IMR-90 (cell line): ENCODE measurements at regions not wholly inside any gene's neighbourhood (a gene's known extent, or its start where the extent isn't known, plus 50 kb on each side); places are given as distances from the start of the nearest gene placed in this dataset.

Experiments used
- ATAC-seq: fragments of 200-7000 bp; cut with Tn5 transposase; 2 replicates; pipeline ENCODE4 v1.9.1; 2020; ENCODE audit warnings: low read depth, mild to moderate bottlenecking, moderate library complexity
- BruUV-seq: library from RNA; stranded (reverse); fragments of 400-500 nt; replicated peaks from 2 replicates; lab custom pipeline; 2021; lab: Mats Ljungman, UMichigan
- CTCF ChIA-PET: fragments of 300-600 bp; formaldehyde crosslinking; extraction: SDS; loops from one replicate; lab custom pipeline; 2021; ENCODE audit warnings: antibody characterized with exemption; lab: Yijun Ruan, JAX
- POLR2A ChIA-PET: fragments of 300-600 bp; sonication (Branson Sonifier 250); formaldehyde crosslinking; loops from one replicate; lab custom pipeline; 2022; ENCODE audit warnings: antibody characterized with exemption; ENCODE audit not compliant: unreplicated experiment; lab: Charles Lee
- DNase-seq: peaks from one replicate; pipeline ENCODE4 v3.0.0; 2013
- H2AFZ ChIP-seq: replicated peaks from 2 replicates; pipeline ENCODE3; 2013; ENCODE audit warnings: low read length, mild to moderate bottlenecking; ENCODE audit not compliant: poor library complexity
- H2AK5ac ChIP-seq: 2 replicates; pipeline ENCODE4 v1.6.1; 2013; ENCODE audit warnings: low read depth, low read length, inconsistent platforms
- H2AK9ac ChIP-seq: replicated peaks from 2 replicates; pipeline ENCODE3; 2013; ENCODE audit warnings: mild to moderate bottlenecking, low read depth, low read length, moderate library complexity; ENCODE audit not compliant: poor library complexity
- H2BK120ac ChIP-seq: 2 replicates; pipeline ENCODE4 v1.6.1; 2013; ENCODE audit warnings: low read depth, low read length, inconsistent platforms
- H2BK15ac ChIP-seq: 3 replicates; pipeline ENCODE4 v1.6.1; 2013; ENCODE audit warnings: low read depth, low read length, inconsistent platforms
- H2BK20ac ChIP-seq: 2 replicates; pipeline ENCODE4 v1.6.1; 2013; ENCODE audit warnings: low read depth, mild to moderate bottlenecking, inconsistent platforms, low read length, moderate library complexity
- H2BK5ac ChIP-seq: 2 replicates; pipeline ENCODE4 v1.6.1; 2013; ENCODE audit warnings: mild to moderate bottlenecking, low read depth, low read length, inconsistent platforms; ENCODE audit not compliant: poor library complexity, severe bottlenecking
- H3K14ac ChIP-seq: replicated peaks from 2 replicates; pipeline ENCODE4 v1.6.1; 2013; ENCODE audit warnings: low read depth, low read length, inconsistent platforms
- H3K18ac ChIP-seq: 2 replicates; pipeline ENCODE4 v1.6.1; 2013; ENCODE audit warnings: low read depth, low read length, control low read depth
- H3K23ac ChIP-seq: 2 replicates; pipeline ENCODE4 v1.6.1; 2013; ENCODE audit warnings: low read depth, low read length, inconsistent platforms
- H3K27ac ChIP-seq: 2 replicates; pipeline ENCODE4 v1.5.1; 2013; ENCODE audit warnings: mild to moderate bottlenecking, control low read depth, low read length; ENCODE audit not compliant: insufficient read depth
- H3K27me3 ChIP-seq: 2 replicates; pipeline ENCODE4 v1.6.1; 2013; ENCODE audit warnings: low read length; ENCODE audit not compliant: control insufficient read depth, insufficient read depth
- H3K36me3 ChIP-seq: 2 replicates; pipeline ENCODE4 v1.6.1; 2013; ENCODE audit warnings: low read length, mixed read lengths; ENCODE audit not compliant: control insufficient read depth, insufficient read depth
- H3K4ac ChIP-seq: 2 replicates; pipeline ENCODE4 v1.6.1; 2013; ENCODE audit warnings: low read depth, low read length, inconsistent platforms
- H3K4me1 ChIP-seq: 2 replicates; pipeline ENCODE4 v1.6.1; 2013; ENCODE audit warnings: low read length, mixed read lengths; ENCODE audit not compliant: control insufficient read depth, insufficient read depth
- H3K4me2 ChIP-seq: 2 replicates; pipeline ENCODE4 v1.6.1; 2013; ENCODE audit warnings: low read depth, mild to moderate bottlenecking, control low read depth, low read length, moderate library complexity
- H3K4me3 ChIP-seq: 2 replicates; pipeline ENCODE4 v1.5.1; 2013; ENCODE audit warnings: low read depth, mild to moderate bottlenecking, control low read depth, low read length, moderate library complexity; ENCODE audit not compliant: insufficient read depth
- H3K56ac ChIP-seq: 2 replicates; pipeline ENCODE4 v1.6.1; 2013; ENCODE audit warnings: low read length, inconsistent platforms; ENCODE audit not compliant: insufficient read depth; ENCODE audit errors: extremely low read depth
- H3K79me1 ChIP-seq, 2 experiments: 2 replicates each; pipeline ENCODE4 v1.6.1; 2013; ENCODE audit warnings: low read length in 2 of 2, inconsistent platforms in 1 of 2, low read depth in 1 of 2
- H3K9ac ChIP-seq: 2 replicates; pipeline ENCODE4 v1.6.1; 2013; ENCODE audit warnings: low read depth, low read length, control low read depth
- H3K9me1 ChIP-seq: 2 replicates; pipeline ENCODE4 v1.6.1; 2013; ENCODE audit warnings: low read length, inconsistent platforms; ENCODE audit not compliant: insufficient read depth
- H3K9me3 ChIP-seq: 2 replicates; pipeline ENCODE4 v1.6.1; 2013; ENCODE audit warnings: low read length; ENCODE audit not compliant: control insufficient read depth, insufficient read depth
- H4K20me1 ChIP-seq: 2 replicates; pipeline ENCODE4 v1.6.1; 2013; ENCODE audit warnings: low read length, inconsistent platforms; ENCODE audit not compliant: insufficient read depth
- H4K5ac ChIP-seq: 2 replicates; pipeline ENCODE4 v1.6.1; 2013; ENCODE audit warnings: mild to moderate bottlenecking, low read depth, low read length, control low read depth
- H4K8ac ChIP-seq, 2 experiments: 2 replicates each; pipeline ENCODE4 v1.6.1; 2013; ENCODE audit warnings: low read depth in 2 of 2, low read length in 2 of 2, control low read depth in 1 of 2, inconsistent platforms in 1 of 2
- H4K91ac ChIP-seq: 2 replicates; pipeline ENCODE4 v1.6.1; 2013; ENCODE audit warnings: low read depth, low read length, inconsistent platforms; ENCODE audit not compliant: insufficient read depth
- BHLHE40 ChIP-seq: fragments of 150-350 bp; IDR thresholded peaks from 2 replicates; pipeline ENCODE4 v1.6.1; 2016; ENCODE audit warnings: mild to moderate bottlenecking, low read depth, low read length
- CEBPB ChIP-seq: IDR thresholded peaks from 2 replicates; pipeline ENCODE4 v1.6.1; 2012; ENCODE audit warnings: low read depth, low read length, improper control_type of control experiment
- CHD1 ChIP-seq: IDR thresholded peaks from 2 replicates; pipeline ENCODE4 v1.6.1; 2012; ENCODE audit warnings: low read depth, low read length, improper control_type of control experiment
- CTCF ChIP-seq: conservative IDR thresholded peaks from 2 replicates; pipeline ENCODE4 v1.5.1; 2012; ENCODE audit warnings: mild to moderate bottlenecking, low read depth, low read length, improper control_type of control experiment
- ELK1 ChIP-seq: fragments of 150-350 bp; IDR thresholded peaks from 2 replicates; pipeline ENCODE4 v1.6.1; 2016; ENCODE audit warnings: low read depth, mild to moderate bottlenecking, low read length, moderate library complexity, borderline replicate concordance
- FOS ChIP-seq: fragments of 150-350 bp; IDR thresholded peaks from 2 replicates; pipeline ENCODE4 v1.6.1; 2016; ENCODE audit warnings: low read depth, low read length
- MAFK ChIP-seq: IDR thresholded peaks from 2 replicates; pipeline ENCODE4 v1.6.1; 2012; ENCODE audit warnings: low read depth, low read length, improper control_type of control experiment
- MAZ ChIP-seq: IDR thresholded peaks from 2 replicates; pipeline ENCODE4 v1.6.1; 2012; ENCODE audit warnings: low read depth, mild to moderate bottlenecking, low read length, improper control_type of control experiment, moderate library complexity, borderline replicate concordance
- MXI1 ChIP-seq: IDR thresholded peaks from 2 replicates; pipeline ENCODE4 v1.6.1; 2012; ENCODE audit warnings: low read depth, mild to moderate bottlenecking, low read length, moderate library complexity, borderline replicate concordance
- NFE2L2 ChIP-seq: fragments of 150-350 bp; IDR thresholded peaks from 2 replicates; pipeline ENCODE4 v1.6.1; 2016; ENCODE audit warnings: low read depth, mild to moderate bottlenecking, low read length
- POLR2A ChIP-seq: IDR thresholded peaks from 2 replicates; pipeline ENCODE4 v1.6.1; 2012; ENCODE audit warnings: mild to moderate bottlenecking, low read depth, low read length
- RAD21 ChIP-seq: IDR thresholded peaks from 2 replicates; pipeline ENCODE4 v1.6.1; 2012; ENCODE audit warnings: low read length, improper control_type of control experiment
- RCOR1 ChIP-seq: IDR thresholded peaks from 2 replicates; pipeline ENCODE4 v1.6.1; 2012; ENCODE audit warnings: mild to moderate bottlenecking, low read length, improper control_type of control experiment; ENCODE audit not compliant: insufficient replicate concordance
- RFX5 ChIP-seq: IDR thresholded peaks from 2 replicates; pipeline ENCODE4 v1.8.0; 2012; ENCODE audit warnings: low read depth, mild to moderate bottlenecking, low read length, moderate library complexity
- SMC3 ChIP-seq: fragments of 150-350 bp; IDR thresholded peaks from 2 replicates; pipeline ENCODE4 v1.6.1; 2016; ENCODE audit warnings: low read depth, mild to moderate bottlenecking, antibody characterized with exemption, low read length, moderate library complexity
- USF2 ChIP-seq: fragments of 150-350 bp; IDR thresholded peaks from 2 replicates; pipeline ENCODE4 v1.6.1; 2017; ENCODE audit warnings: mild to moderate bottlenecking, antibody characterized with exemption, low read length, low read depth
- WGBS, 2 experiments: methylation state at CpG; one replicate each; pipeline versions ENCODE4 v1.1.5 to v1.1.7; 2013; ENCODE audit warnings: missing lambda C conversion rate in 2 of 2; ENCODE audit not compliant: insufficient read length in 1 of 2; ENCODE audit errors: extremely low coverage in 2 of 2; 5-methylcytosine and 5-hydroxymethylcytosine counted together
- dilution Hi-C: fragments of 300-500 bp; cut with HindIII; formaldehyde crosslinking; loops from one replicate; pipeline ENCODE4 v1.14.3; 2018; ENCODE audit warnings: low sequenced_read_pairs; ENCODE audit not compliant: unreplicated experiment
- in situ Hi-C: fragments of 300-500 bp; cut with MboI; formaldehyde crosslinking; loops from 3 replicates; pipeline ENCODE4 v1.14.3; 2019; ENCODE audit warnings: low sequenced_read_pairs, inconsistent platforms, mixed read lengths
- intact Hi-C: fragments of 100-400 bp; cut with micrococcal nuclease; formaldehyde crosslinking; loops from 2 replicates; pipeline ENCODE4 v1.10.0; 2022

GRCh38 chr14:77988970-77989369 is 181.2 kb upstream of the NRXN3 start:
- TF ChIP-seq USF2 (no peak), SMC3 (no peak), ELK1 (no peak), CTCF (no peak), FOS (no peak), NFE2L2 (no peak), RCOR1 (no peak), CHD1 (no peak), MAFK (no peak), POLR2A (no peak), CEBPB (no peak), RFX5 (no peak), MAZ (no peak), MXI1 (no peak), RAD21 (no peak), BHLHE40 (no peak)
- Histone ChIP-seq H3K4me1 (no peaks in the 10 kb centered on the region), H2AK9ac (no peak overlapping the region), H4K5ac (no peak overlapping the region), H3K4me2 (no peak overlapping the region), H3K56ac (no peak overlapping the region), H2AK5ac (no peak overlapping the region), H3K9me1 (no peaks in the 10 kb centered on the region), H3K23ac (no peak overlapping the region), H2AFZ (no peak overlapping the region), H3K18ac (no peak overlapping the region), H2BK20ac (no peak overlapping the region), H3K36me3 (no peaks in the 10 kb centered on the region), H2BK5ac (no peak overlapping the region), H3K4ac (no peak overlapping the region), H3K9me3 (no peaks in the 10 kb centered on the region; the same call in 1 of the 2 replicates), H3K4me3 (no peak overlapping the region), H3K14ac (no peak overlapping the region), H4K8ac (no peak overlapping the region), H3K9ac (no peak overlapping the region), H4K91ac (no peak overlapping the region), H3K27ac (no peak overlapping the region), H3K79me1 (no peaks in the 10 kb centered on the region), H4K20me1 (no peaks in the 10 kb centered on the region), H3K27me3 (no peaks in the 10 kb centered on the region), H2BK120ac (no peak overlapping the region), H2BK15ac (no peak overlapping the region)
- peak; percentile 48 for DNase-seq
- 20% methylated on average over 1 of the region's 2 CpGs; no CpG with 5 or more reads in 1 of the 2 experiments for WGBS, 2 experiments
- ChIA-PET CTCF (interaction anchor here (0.6 kb wide), 1 partner anchor 102 kb away, joined by 5 read pairs; no protein-coding TSS in a partner anchor), POLR2A (no interaction called here)
- BruUV-seq: no TSS peak
- in situ Hi-C loops: no loop called here
- intact Hi-C loops: no loop called here
- 0 out of 2 replicates have a peak, but pooled peaks have one; percentile 17 for ATAC-seq
- dilution Hi-C loops: no loop called here
